Immature natural killer cell (primary cell): ENCODE measurements at regions not wholly inside any gene's neighbourhood (a gene's known extent, or its start where the extent isn't known, plus 50 kb on each side); places are given as distances from the start of the nearest gene placed in this dataset.

Source experiments
- DNase-seq, 3 donors: peaks; one replicate each; pipeline ENCODE4 v3.0.0; 2022; ENCODE audit warnings: mixed read lengths in 1 of 3
- H3K27ac Mint-ChIP-seq, 6 donors: one replicate each; pipeline ENCODE4 v1.8.0; 2020; ENCODE audit warnings: mixed read lengths in 6 of 6, mild to moderate bottlenecking in 5 of 6, inconsistent platforms in 4 of 6, moderate library complexity in 3 of 6
- H3K27me3 Mint-ChIP-seq, 3 donors: one replicate each; pipeline ENCODE4 v1.8.0; 2020 to 2021; ENCODE audit warnings: low read depth in 3 of 3, mild to moderate bottlenecking in 3 of 3, mixed read lengths in 3 of 3, moderate library complexity in 3 of 3, inconsistent platforms in 1 of 3
- H3K36me3 Mint-ChIP-seq, 3 donors: one replicate each; pipeline ENCODE4 v1.8.0; 2020; ENCODE audit warnings: mixed read lengths in 3 of 3, inconsistent platforms in 2 of 3, mild to moderate bottlenecking in 2 of 3
- H3K4me1 Mint-ChIP-seq, 2 donors: one replicate each; pipeline ENCODE4 v1.8.0; 2020; ENCODE audit warnings: inconsistent platforms in 2 of 2, mild to moderate bottlenecking in 2 of 2, mixed read lengths in 2 of 2, moderate library complexity in 1 of 2
- H3K4me3 Mint-ChIP-seq, 5 donors: one replicate each; pipeline ENCODE4 v1.8.0; 2020; ENCODE audit warnings: mild to moderate bottlenecking in 5 of 5, mixed read lengths in 5 of 5, inconsistent platforms in 3 of 5, moderate library complexity in 3 of 5
- H3K9me3 Mint-ChIP-seq, 6 donors: one replicate each; pipeline ENCODE4 v1.8.0; 2020; ENCODE audit warnings: mild to moderate bottlenecking in 6 of 6, mixed read lengths in 6 of 6, inconsistent platforms in 4 of 6, moderate library complexity in 3 of 6

DNA sequence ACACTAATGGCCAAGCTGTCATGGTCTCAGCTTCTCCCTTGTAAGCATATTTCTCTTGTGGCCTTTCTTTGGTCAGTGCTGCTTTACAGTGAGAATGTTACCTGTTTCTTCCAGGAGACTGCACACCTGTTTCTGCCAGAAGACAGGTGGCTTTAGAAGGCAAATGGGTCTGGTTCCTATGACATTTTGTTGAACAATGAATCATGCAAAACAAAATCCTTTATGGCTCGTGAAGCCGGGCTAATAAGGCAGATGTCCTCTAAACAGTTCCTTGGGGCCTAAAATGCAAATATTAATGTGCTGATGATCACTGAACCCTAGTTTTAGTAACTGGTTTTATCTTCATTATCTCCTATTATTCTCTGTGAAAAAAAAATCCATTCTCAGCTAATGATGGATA lies 927.6 kb downstream of the GALC start:
- H3K4me3 Mint-ChIP-seq = no peak overlapping the region

DNA sequence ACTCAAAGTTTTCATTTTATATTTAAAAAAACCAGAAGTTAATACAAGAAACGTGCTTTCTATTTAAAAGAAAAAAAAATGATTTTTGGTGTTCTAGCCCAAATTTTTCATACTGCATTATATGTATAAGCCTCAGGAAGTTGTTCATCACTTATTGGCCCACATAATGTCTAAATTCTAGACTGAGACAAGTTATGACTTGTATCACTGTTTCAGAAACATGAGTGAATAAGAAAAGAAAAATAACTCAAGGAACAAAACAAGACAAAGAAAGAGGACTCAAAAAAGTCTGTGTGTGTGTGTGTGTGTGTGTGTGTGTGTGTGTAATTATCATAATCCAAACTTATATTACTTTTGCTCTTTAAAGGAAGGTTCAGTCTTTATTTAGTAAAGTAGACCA lies 929.8 kb downstream of the GALC start:
- peaks cover 0 to 2% (median 2%) of the 10 kb centered on the region in 3 donors for H3K27me3 Mint-ChIP-seq
- no peak overlapping the region for H3K4me3 Mint-ChIP-seq
- H3K27ac Mint-ChIP-seq = no peak overlapping the region
- DNase-seq = no peak
- peaks cover 0 to 4% (median 0%) of the 10 kb centered on the region in 3 donors for H3K36me3 Mint-ChIP-seq
- H3K4me1 Mint-ChIP-seq = no peaks in the 10 kb centered on the region
- H3K9me3 Mint-ChIP-seq = peaks cover 6 to 22% (median 10%) of the 10 kb centered on the region in 6 donors

More for the DNA sequence above, 927.6 kb downstream of the GALC start:
- H3K4me1 Mint-ChIP-seq = no peaks in the 10 kb centered on the region
- H3K27ac Mint-ChIP-seq = no peak overlapping the region
- H3K9me3 Mint-ChIP-seq = peaks cover 8 to 24% (median 11%) of the 10 kb centered on the region in 6 donors
- H3K36me3 Mint-ChIP-seq = peaks cover 0 to 4% (median 0%) of the 10 kb centered on the region in 3 donors
- DNase-seq = no peak
- H3K27me3 Mint-ChIP-seq = peaks cover 0 to 2% (median 2%) of the 10 kb centered on the region in 3 donors

DNA sequence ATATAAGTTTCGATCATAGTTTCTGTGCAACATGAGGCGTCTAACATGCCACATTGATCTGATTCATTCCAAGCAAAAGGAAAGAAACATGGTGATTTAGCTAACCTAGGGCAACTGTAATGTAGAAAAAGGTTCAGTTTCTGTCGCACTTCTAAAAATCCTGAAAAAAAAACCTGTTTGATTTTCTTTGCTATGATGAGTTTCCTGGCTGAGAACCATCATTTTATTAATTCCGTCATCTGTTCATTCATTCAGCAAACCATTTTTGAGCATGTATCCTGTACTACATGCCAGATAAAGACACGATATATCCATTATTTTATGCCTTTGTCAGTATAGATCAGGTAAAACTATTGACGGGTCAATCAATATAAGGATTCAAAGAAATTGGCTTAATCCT lies 932.6 kb downstream of the GALC start:
- H3K4me1 Mint-ChIP-seq = no peaks in the 10 kb centered on the region
- peaks cover 0 to 4% (median 0%) of the 10 kb centered on the region in 3 donors for H3K36me3 Mint-ChIP-seq
- H3K27ac Mint-ChIP-seq = no peak overlapping the region
- peaks cover 0 to 2% (median 2%) of the 10 kb centered on the region in 3 donors for H3K27me3 Mint-ChIP-seq
- DNase-seq = no peak
- H3K4me3 Mint-ChIP-seq = no peak overlapping the region
- peaks cover 6 to 18% (median 10%) of the 10 kb centered on the region in 6 donors for H3K9me3 Mint-ChIP-seq

DNA sequence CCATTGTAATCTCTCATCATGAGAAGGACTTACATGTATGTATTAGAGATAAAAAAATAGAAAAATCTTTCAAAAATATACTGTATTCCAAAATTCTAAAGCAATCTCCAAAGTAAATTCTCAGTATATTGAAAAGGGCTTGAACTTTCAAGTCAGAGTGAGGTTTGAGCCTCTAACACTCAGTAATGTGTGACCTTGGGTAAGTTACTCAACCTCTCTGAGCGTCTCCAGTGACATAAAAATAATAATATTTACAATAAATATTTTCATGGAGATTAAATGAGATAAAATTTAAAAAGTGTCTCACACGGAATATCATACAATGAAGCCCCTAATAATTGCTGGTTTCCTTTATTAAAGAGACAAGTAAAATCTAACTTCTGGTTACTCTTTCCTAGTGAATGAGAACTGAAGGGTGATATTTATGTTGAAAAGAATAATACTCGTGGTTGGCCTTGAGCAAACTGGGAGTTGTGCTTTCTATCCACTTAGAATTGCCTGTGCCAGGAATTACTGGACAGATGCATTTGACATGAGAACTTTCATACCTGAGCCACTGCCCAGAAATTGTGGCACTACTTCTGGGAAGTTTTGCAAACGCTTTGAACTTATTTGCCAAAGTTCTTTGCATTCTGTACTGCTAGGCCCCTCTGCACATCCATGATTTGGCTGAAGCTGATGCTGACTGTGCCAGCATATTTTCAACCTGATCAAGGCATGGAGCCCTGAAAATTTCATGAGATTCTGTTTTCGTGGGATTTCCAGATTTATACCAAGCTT lies 933.7 kb downstream of the GALC start:
- peaks cover 6 to 18% (median 9%) of the 10 kb centered on the region in 6 donors for H3K9me3 Mint-ChIP-seq
- H3K36me3 Mint-ChIP-seq = peaks cover 0 to 6% (median 0%) of the 10 kb centered on the region in 3 donors
- no peak overlapping the region for H3K4me3 Mint-ChIP-seq
- no peaks in the 10 kb centered on the region for H3K4me1 Mint-ChIP-seq
- no peak for DNase-seq
- H3K27me3 Mint-ChIP-seq = peaks cover 0 to 2% (median 0%) of the 10 kb centered on the region in 3 donors
- no peak overlapping the region for H3K27ac Mint-ChIP-seq

DNA sequence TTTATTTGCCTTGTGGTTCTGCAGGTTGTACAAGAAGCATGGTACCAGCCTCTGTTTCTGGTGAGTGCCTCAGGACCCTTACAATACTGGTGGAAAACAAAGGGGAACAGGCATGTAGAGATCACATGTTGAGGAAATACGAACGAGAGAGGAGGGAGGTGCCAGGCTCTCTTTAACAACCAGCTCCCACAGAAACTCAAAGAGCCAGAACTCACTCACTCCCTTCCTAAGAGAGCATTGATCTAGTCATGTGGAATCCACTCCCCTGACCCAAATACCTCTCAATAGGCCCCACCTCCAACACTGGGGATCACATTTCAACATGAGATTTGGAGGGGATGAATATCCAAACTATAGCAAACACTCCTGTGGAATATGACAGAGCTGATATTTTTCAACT lies 938.0 kb downstream of the GALC start:
- Mint-ChIP-seq H3K4me3 (no peak overlapping the region), H3K36me3 (peaks cover 0 to 3% (median 0%) of the 10 kb centered on the region in 3 donors), H3K4me1 (no peaks in the 10 kb centered on the region), H3K27ac (no peak overlapping the region), H3K9me3 (peaks cover 0 to 10% (median under 1%) of the 10 kb centered on the region in 6 donors), H3K27me3 (peaks cover 0 to 1% (median 0%) of the 10 kb centered on the region in 3 donors)
- DNase-seq = no peak

DNA sequence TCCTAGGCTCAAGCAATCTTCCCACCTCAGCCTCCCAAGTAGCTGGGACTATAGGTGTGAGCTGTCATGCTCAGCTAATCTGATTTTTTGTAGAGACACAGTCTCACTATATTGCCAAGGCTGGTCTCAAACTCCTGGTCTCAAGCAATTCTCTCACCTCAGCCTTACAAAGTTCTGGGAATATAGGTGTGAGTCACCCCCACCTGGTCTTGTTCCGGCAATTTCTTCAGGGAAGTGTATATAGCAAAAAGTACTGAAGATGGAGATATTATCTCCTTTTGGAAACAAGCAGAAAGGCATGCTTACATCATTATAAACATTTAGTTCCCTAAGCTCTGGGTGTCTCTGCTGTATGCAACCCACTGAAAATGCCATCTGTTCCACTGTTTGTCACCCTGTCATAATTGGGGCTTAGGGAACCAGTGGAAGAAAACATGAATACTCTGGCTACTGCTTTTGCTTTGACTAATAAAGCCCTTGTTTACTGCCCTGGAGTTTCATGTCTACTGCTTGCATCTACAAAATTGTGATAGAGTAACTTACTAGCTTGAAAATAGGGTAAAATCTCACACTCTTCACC lies 940.2 kb downstream of the GALC start:
- H3K9me3 Mint-ChIP-seq = peaks cover 0 to 5% (median under 1%) of the 10 kb centered on the region in 6 donors

DNA sequence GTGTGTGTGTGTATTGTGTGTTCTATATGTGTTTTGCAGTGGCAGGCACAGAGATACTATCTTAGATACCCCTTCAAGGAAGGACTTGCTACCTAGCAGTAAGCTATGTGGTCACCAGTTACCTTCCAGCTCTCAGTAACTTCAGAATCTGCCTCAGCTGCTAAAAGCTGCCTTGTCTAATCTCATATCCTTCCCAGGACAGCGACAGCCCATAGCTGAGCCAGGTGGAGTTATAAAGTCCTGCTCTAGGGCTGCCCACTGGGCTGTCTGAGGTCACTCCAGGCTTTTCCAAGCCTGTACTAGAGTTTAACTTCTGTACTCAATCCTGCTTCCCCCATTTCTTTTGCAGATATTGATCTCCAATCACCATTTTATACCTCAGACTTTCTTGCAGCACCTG lies 942.6 kb downstream of the GALC start:
- Mint-ChIP-seq H3K27me3 (peaks cover 0 to 1% (median 0%) of the 10 kb centered on the region in 3 donors), H3K4me3 (no peak overlapping the region), H3K9me3 (peaks cover 0 to 2% (median under 1%) of the 10 kb centered on the region in 6 donors), H3K4me1 (no peaks in the 10 kb centered on the region), H3K36me3 (peaks cover 0 to 3% (median 0%) of the 10 kb centered on the region in 3 donors), H3K27ac (no peak overlapping the region)
- no peak for DNase-seq

More for the DNA sequence above, 940.2 kb downstream of the GALC start:
- H3K4me3 Mint-ChIP-seq = no peak overlapping the region
- no peak overlapping the region for H3K27ac Mint-ChIP-seq
- H3K36me3 Mint-ChIP-seq = peaks cover 0 to 3% (median 0%) of the 10 kb centered on the region in 3 donors
- no peak for DNase-seq
- peaks cover 0 to 1% (median 0%) of the 10 kb centered on the region in 3 donors for H3K27me3 Mint-ChIP-seq
- no peaks in the 10 kb centered on the region for H3K4me1 Mint-ChIP-seq

DNA sequence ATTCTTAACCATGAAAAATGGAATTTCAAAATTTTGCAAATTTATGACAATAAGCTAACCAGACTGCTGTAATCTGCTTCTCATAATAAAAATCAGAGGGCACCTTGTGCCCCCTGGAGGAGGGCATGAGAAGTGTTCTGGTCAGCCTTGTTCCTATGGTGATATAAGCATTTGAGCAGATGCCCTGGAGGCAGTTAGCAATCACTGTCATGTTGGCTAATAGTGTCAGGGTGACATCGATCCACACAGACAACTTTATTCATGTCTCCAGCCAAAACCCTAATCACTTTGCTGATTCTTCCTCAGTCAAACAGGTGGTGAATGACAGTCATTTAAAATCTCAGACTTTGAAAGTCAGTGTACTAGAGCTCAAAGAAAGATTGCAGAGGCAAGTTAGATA lies 943.0 kb downstream of the GALC start:
- Mint-ChIP-seq H3K4me3 (no peak overlapping the region), H3K27ac (no peak overlapping the region), H3K9me3 (peaks cover 0 to 2% (median under 1%) of the 10 kb centered on the region in 6 donors), H3K27me3 (peaks cover 0 to 1% (median 0%) of the 10 kb centered on the region in 3 donors), H3K4me1 (no peaks in the 10 kb centered on the region), H3K36me3 (peaks cover 0 to 3% (median 0%) of the 10 kb centered on the region in 3 donors)
- DNase-seq = no peak

DNA sequence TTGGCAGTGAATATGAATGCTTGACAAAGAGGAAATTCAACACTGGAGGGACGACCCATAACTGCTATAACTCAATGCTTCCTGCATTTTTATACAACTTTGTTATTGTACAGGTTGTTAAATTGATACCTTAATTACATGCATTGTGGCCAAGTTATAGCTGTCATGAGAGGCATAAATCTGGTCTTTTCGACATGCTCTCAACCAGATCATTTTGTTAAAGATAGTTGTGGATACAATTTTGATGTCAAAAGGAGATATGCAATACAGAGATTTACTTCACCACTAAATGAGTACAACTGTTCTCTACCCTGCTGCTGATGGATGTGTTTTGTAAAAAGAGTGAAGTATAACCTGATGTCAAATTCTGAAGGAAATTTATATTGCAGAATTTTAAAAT lies 946.0 kb downstream of the GALC start:
- H3K27me3 Mint-ChIP-seq = peaks cover 0 to 1% (median 0%) of the 10 kb centered on the region in 3 donors
- H3K4me3 Mint-ChIP-seq = no peak overlapping the region
- H3K27ac Mint-ChIP-seq = no peak overlapping the region
- peaks cover 0 to 10% (median 3%) of the 10 kb centered on the region in 6 donors for H3K9me3 Mint-ChIP-seq
- H3K4me1 Mint-ChIP-seq = no peaks in the 10 kb centered on the region
- DNase-seq = no peak
- H3K36me3 Mint-ChIP-seq = no peaks in the 10 kb centered on the region

DNA sequence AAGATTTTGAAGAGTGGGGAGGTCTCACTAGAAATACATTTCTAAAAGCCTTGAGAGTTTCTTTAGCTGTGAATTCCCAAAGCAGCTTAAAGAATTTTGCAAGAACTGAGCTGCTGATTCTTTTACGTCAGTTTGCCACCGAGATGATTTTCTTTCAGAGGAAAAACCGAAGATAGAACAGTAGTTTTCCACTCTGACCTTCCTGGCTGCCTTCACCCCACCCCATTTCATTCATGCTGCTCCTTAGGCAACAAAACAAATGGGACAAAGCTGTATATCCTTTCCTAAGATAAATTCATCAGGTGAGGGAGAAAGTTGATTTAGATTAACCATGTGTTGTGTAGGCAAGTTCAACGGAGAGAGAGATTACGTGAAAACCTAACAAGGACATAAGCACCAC lies 947.0 kb downstream of the GALC start:
- Mint-ChIP-seq H3K4me3 (no peak overlapping the region), H3K27me3 (peaks cover 0 to 1% (median 0%) of the 10 kb centered on the region in 3 donors), H3K9me3 (peaks cover 0 to 15% (median 3%) of the 10 kb centered on the region in 6 donors), H3K36me3 (no peaks in the 10 kb centered on the region), H3K4me1 (no peaks in the 10 kb centered on the region), H3K27ac (no peak overlapping the region)
- no peak for DNase-seq

DNA sequence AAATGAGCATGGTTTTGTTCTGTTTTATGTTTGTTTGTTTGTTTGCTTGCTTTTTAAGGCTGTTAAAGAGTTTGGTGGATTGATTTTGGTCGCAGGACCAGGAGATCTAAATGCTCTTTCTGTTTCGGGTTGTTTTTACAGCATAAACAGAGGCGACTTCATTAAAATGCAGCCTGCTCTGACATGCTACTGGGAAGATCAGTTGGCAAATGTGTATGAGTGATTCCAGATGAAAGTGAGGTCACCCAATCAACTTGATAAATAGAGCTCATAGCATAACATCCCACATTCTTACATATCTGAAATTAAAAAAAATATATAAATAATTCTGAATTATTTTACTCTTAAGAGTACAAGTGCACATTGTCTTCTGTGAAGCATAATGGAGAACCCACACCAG lies 947.7 kb downstream of the GALC start:
- no peak for DNase-seq
- H3K4me3 Mint-ChIP-seq = no peak overlapping the region
- no peak overlapping the region for H3K27ac Mint-ChIP-seq
- peaks cover 0 to 21% (median 6%) of the 10 kb centered on the region in 6 donors for H3K9me3 Mint-ChIP-seq
- H3K4me1 Mint-ChIP-seq = no peaks in the 10 kb centered on the region
- H3K27me3 Mint-ChIP-seq = no peaks in the 10 kb centered on the region
- no peaks in the 10 kb centered on the region for H3K36me3 Mint-ChIP-seq

DNA sequence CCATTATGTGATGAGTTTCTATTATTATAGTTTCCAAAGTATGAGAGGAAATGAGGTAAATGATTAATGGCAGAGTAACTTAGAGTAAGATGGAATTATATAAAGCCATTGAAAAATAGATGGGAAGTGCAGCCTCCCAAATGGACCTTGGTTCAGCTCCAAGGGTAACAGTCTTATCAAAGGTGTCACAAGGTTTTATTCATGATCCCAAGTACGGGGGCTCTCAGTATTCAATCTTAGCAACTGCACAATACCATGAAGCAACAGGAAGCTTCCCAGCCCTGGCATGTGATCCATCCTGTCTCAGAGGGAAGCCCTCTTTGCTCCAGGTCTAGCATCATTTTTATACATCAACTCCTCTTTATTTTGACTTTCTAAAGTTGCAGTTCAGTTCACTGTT lies 948.2 kb downstream of the GALC start:
- no peaks in the 10 kb centered on the region for H3K36me3 Mint-ChIP-seq
- peaks cover 2 to 25% (median 9%) of the 10 kb centered on the region in 6 donors for H3K9me3 Mint-ChIP-seq
- no peak for DNase-seq
- H3K27me3 Mint-ChIP-seq = no peaks in the 10 kb centered on the region
- H3K27ac Mint-ChIP-seq = no peak overlapping the region
- H3K4me1 Mint-ChIP-seq = no peaks in the 10 kb centered on the region
- no peak overlapping the region for H3K4me3 Mint-ChIP-seq

DNA sequence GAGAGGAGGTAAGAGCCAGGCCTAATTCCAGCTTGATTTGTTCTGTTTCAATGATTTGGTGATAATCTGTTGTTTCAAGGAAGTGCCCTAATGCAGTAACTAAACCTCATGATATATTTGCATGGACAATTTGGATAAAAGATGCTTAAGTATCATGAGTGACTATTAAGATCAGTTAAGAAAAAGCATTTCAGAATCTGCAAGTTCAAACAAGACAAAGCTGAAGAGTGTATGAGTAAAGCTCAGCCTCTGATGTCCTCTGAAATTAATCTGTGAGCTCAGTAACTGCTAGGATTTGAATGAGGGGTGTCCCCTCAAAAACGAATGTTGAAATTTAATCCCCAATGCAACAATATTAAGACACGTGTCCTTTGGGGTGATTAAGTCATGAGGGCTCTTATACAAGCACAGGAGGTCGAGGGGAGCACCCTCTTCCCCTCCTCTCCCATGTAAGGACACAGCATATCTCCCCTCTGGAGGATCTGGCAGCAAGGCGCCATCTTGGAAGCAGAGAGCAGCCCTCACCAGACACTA lies 949.2 kb downstream of the GALC start:
- H3K27ac Mint-ChIP-seq = no peak overlapping the region
- H3K36me3 Mint-ChIP-seq = no peaks in the 10 kb centered on the region

DNA sequence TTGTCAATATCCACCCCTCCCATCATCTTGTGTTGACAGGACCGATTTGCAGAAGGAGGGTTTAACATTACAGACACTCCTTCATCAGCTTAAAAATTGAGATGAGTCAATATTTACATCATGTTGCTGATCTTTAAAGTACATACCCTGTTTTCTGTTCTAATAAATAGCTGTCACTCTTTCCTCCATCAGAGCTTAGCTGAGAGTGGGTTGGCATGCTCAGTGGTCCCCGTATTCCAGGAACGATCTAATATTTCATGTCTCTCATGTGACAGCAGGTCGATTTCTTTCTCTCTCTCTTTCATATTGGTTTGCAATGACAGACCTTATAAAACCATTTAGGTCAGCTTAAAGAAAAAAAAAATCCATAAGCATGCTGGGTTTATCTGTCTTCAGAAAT lies 950.6 kb downstream of the GALC start:
- no peaks in the 10 kb centered on the region for H3K27me3 Mint-ChIP-seq

More for the DNA sequence above, 949.2 kb downstream of the GALC start:
- no peaks in the 10 kb centered on the region for H3K27me3 Mint-ChIP-seq
- no peaks in the 10 kb centered on the region for H3K4me1 Mint-ChIP-seq
- no peak for DNase-seq
- peaks cover 2 to 35% (median 12%) of the 10 kb centered on the region in 6 donors for H3K9me3 Mint-ChIP-seq
- no peak overlapping the region for H3K4me3 Mint-ChIP-seq

More for the DNA sequence above, 950.6 kb downstream of the GALC start:
- Mint-ChIP-seq H3K9me3 (peaks cover 4 to 40% (median 15%) of the 10 kb centered on the region in 6 donors), H3K4me1 (no peaks in the 10 kb centered on the region), H3K36me3 (no peaks in the 10 kb centered on the region), H3K27ac (no peak overlapping the region), H3K4me3 (no peak overlapping the region)
- no peak for DNase-seq
